Germinal center (tissue), 1 donor: ENCODE measurements at regions not wholly inside any gene's neighbourhood (a gene's known extent, or its start where the extent isn't known, plus 50 kb on each side); places are given as distances from the start of the nearest gene placed in this dataset.

Source experiments
- DNase-seq: peaks from one replicate; pipeline ENCODE4 v3.0.0; 2012; ENCODE audit warnings: mixed read lengths, low spot score

- no peak for DNase-seq
These were observed 205.2 kb upstream of the RTL1 start for GRCh38 chr14:101108579-101109346.

GRCh38 chr14:101109347-101109638, 205.8 kb upstream of the RTL1 start:
- DNase-seq: no peak

GRCh38 chr14:101109981-101110728, 206.6 kb upstream of the RTL1 start:
- DNase-seq: no peak

- DNase-seq: no peak
These were observed 207.5 kb upstream of the RTL1 start for GRCh38 chr14:101110729-101111619.

- DNase-seq: no peak
These were observed 208.2 kb upstream of the RTL1 start for GRCh38 chr14:101111620-101112290.

GRCh38 chr14:101112351-101113107, 209.0 kb upstream of the RTL1 start:
- no peak for DNase-seq

GRCh38 chr14:101113108-101113612, 209.6 kb upstream of the RTL1 start:
- no peak for DNase-seq

GRCh38 chr14:101113835-101114725, 210.6 kb upstream of the RTL1 start:
- DNase-seq: no peak

GRCh38 chr14:101114726-101115515, 211.4 kb upstream of the RTL1 start:
- DNase-seq: no peak

- DNase-seq: no peak
These were observed 212.1 kb upstream of the RTL1 start for GRCh38 chr14:101115652-101116051.

- DNase-seq: no peak
These were observed 212.5 kb upstream of the RTL1 start for GRCh38 chr14:101116065-101116464.

- no peak for DNase-seq
These were observed 213.1 kb upstream of the RTL1 start for GRCh38 chr14:101116486-101117130.

GRCh38 chr14:101117543-101117942, 214.0 kb upstream of the RTL1 start:
- no peak for DNase-seq

- no peak for DNase-seq
These were observed 214.7 kb upstream of the RTL1 start for GRCh38 chr14:101118233-101118632.

- no peak for DNase-seq
These were observed 215.4 kb upstream of the RTL1 start for GRCh38 chr14:101118746-101119591.

GRCh38 chr14:101119830-101120571, 216.5 kb upstream of the RTL1 start:
- no peak for DNase-seq
